ENCODE measurements at regions not wholly inside any gene's neighbourhood (a gene's known extent, or its start where the extent isn't known, plus 50 kb on each side); places are given as distances from the start of the nearest gene placed in this dataset.
"Not testable (repeated sequence)": the region's sequence is repeated elsewhere in the genome, so short reads cannot be mapped to it uniquely, and the experiment has no call there.

DNA sequence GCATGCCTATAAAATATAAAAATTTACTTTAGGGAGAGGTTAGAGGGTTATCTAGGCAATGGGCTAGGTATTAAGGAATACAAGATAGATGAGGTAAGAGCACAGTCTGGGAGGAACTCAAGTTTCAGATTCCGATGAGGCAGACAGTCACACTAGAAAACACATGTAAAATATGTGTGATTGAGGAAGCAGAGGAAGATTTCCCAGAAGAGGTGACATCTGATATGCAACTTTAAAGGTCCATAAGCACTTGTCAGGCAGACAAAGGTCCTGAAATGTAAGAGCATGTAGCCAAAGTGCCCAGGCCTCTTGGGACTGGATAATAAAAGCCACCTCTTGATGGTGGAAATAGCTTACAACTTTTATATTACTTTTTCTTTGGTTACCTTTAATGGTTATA, 81.1 kb upstream of the AADAT start:
- Histone ChIP-seq H3K4me3 (replicated peaks; ENCODE audit: insufficient read depth, low read length) (no peak overlapping the region), H3K27me3 (ENCODE audit: insufficient read depth, poor library complexity, severe bottlenecking) (no peaks in the 10 kb centered on the region), H3K27ac (replicated peaks) (no peak overlapping the region)
- DNase-seq (ENCODE audit: low read depth in 1 of 2, low spot score in 1 of 2): no peak
- TF ChIP-seq GABPA (IDR thresholded peaks at IDR 0.05; ENCODE audit: low read depth) (no peak), POLR2AphosphoS5 (IDR thresholded peaks at IDR 0.05; ENCODE audit: low read depth) (no peak), SPI1 (IDR thresholded peaks at IDR 0.05; ENCODE audit: borderline replicate concordance, low read depth) (no peak)
- TF ChIP-seq, protein P1, sequence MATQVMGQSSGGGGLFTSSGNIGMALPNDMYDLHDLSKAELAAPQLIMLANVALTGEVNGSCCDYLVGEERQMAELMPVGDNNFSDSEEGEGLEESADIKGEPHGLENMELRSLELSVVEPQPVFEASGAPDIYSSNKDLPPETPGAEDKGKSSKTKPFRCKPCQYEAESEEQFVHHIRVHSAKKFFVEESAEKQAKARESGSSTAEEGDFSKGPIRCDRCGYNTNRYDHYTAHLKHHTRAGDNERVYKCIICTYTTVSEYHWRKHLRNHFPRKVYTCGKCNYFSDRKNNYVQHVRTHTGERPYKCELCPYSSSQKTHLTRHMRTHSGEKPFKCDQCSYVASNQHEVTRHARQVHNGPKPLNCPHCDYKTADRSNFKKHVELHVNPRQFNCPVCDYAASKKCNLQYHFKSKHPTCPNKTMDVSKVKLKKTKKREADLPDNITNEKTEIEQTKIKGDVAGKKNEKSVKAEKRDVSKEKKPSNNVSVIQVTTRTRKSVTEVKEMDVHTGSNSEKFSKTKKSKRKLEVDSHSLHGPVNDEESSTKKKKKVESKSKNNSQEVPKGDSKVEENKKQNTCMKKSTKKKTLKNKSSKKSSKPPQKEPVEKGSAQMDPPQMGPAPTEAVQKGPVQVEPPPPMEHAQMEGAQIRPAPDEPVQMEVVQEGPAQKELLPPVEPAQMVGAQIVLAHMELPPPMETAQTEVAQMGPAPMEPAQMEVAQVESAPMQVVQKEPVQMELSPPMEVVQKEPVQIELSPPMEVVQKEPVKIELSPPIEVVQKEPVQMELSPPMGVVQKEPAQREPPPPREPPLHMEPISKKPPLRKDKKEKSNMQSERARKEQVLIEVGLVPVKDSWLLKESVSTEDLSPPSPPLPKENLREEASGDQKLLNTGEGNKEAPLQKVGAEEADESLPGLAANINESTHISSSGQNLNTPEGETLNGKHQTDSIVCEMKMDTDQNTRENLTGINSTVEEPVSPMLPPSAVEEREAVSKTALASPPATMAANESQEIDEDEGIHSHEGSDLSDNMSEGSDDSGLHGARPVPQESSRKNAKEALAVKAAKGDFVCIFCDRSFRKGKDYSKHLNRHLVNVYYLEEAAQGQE (IDR thresholded peaks at IDR 0.05; ENCODE audit: insufficient replicate concordance, low read depth): no peak
- TF ChIP-seq, protein P2, sequence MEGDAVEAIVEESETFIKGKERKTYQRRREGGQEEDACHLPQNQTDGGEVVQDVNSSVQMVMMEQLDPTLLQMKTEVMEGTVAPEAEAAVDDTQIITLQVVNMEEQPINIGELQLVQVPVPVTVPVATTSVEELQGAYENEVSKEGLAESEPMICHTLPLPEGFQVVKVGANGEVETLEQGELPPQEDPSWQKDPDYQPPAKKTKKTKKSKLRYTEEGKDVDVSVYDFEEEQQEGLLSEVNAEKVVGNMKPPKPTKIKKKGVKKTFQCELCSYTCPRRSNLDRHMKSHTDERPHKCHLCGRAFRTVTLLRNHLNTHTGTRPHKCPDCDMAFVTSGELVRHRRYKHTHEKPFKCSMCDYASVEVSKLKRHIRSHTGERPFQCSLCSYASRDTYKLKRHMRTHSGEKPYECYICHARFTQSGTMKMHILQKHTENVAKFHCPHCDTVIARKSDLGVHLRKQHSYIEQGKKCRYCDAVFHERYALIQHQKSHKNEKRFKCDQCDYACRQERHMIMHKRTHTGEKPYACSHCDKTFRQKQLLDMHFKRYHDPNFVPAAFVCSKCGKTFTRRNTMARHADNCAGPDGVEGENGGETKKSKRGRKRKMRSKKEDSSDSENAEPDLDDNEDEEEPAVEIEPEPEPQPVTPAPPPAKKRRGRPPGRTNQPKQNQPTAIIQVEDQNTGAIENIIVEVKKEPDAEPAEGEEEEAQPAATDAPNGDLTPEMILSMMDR (IDR thresholded peaks at IDR 0.05; ENCODE audit: insufficient read depth, low read length): no peak

DNA sequence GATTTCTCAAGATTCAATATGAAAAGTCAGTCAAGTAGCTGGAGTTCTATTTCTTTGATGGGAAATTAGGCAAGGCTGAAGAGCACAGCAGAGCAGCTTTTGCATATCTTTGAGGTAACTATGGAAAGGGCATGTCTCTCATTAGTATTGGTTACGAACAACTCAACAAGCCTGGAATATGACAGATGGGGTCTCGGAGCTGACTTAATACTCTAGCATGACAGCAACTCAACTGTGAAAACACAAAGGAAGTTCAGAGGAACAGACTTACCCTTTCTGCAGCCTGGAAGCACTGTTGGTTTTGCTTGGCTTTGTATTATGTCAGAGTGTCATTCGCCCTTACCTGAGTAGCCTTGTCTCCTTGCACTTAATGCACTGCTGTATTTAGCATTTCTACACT, 79.9 kb upstream of the AADAT start:
- DNase-seq (ENCODE audit: low read depth in 1 of 2, low spot score in 1 of 2): no peak
- TF ChIP-seq SPI1 (IDR thresholded peaks at IDR 0.05; ENCODE audit: borderline replicate concordance, low read depth) (no peak), POLR2AphosphoS5 (IDR thresholded peaks at IDR 0.05; ENCODE audit: low read depth) (no peak), GABPA (IDR thresholded peaks at IDR 0.05; ENCODE audit: low read depth) (no peak)
- TF ChIP-seq, protein P1 (IDR thresholded peaks at IDR 0.05; ENCODE audit: insufficient replicate concordance, low read depth): no peak
- TF ChIP-seq, protein P2 (IDR thresholded peaks at IDR 0.05; ENCODE audit: insufficient read depth, low read length): no peak
- Histone ChIP-seq H3K27me3 (ENCODE audit: insufficient read depth, poor library complexity, severe bottlenecking) (no peaks in the 10 kb centered on the region), H3K4me3 (replicated peaks; ENCODE audit: insufficient read depth, low read length) (no peak overlapping the region), H3K27ac (replicated peaks) (no peak overlapping the region)

DNA sequence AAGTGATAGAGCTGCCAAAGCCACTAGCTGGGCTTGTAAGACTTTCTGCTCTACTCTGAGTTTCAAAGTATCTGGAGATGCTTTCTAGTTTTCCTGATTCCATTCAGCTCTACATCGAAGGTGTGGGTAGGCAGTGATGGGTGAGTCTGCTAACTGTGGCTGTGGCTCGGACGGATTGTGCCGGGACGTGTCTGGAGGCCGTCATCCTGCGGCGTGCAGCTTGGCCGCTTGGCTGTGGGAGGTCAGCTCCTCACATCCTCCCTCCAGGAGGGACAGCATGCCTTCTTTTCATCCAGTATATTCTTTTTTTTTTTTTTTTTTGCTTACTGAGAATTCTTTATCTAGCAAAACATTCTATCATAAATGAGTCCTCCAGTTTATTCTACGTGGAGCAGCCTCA, 77.9 kb upstream of the AADAT start:
- TF ChIP-seq SPI1 (IDR thresholded peaks at IDR 0.05; ENCODE audit: borderline replicate concordance, low read depth) (no peak), POLR2AphosphoS5 (IDR thresholded peaks at IDR 0.05; ENCODE audit: low read depth) (no peak), GABPA (IDR thresholded peaks at IDR 0.05; ENCODE audit: low read depth) (no peak)
- TF ChIP-seq, protein P2 (IDR thresholded peaks at IDR 0.05; ENCODE audit: insufficient read depth, low read length): no peak
- TF ChIP-seq, protein P1 (IDR thresholded peaks at IDR 0.05; ENCODE audit: insufficient replicate concordance, low read depth): no peak
- Histone ChIP-seq H3K4me3 (replicated peaks; ENCODE audit: insufficient read depth, low read length) (no peak overlapping the region), H3K27ac (replicated peaks) (no peak overlapping the region), H3K27me3 (ENCODE audit: insufficient read depth, poor library complexity, severe bottlenecking) (no peaks in the 10 kb centered on the region)
- no peak for DNase-seq (ENCODE audit: low read depth in 1 of 2, low spot score in 1 of 2)

DNA sequence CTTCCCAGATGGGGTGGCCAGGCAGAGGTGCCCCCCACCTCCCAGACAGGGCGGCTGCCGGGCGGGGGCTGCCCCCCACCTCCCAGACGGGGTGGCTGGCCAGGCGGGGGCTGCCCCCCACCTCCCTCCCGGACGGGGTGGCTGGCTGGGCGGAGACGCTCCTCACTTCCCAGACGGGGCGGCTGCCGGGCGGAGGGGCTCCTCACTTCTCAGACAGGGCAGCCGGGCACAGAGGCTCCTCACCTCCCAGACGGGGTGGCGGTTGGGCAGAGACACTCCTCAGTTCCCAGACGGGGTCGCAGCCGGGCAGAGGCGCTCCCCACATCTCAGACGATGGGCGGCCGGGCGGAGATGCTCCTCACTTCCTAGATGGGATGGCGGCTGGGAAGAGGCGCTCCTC, 76.4 kb upstream of the AADAT start:
- not testable (repeated sequence) for H3K4me3 ChIP-seq (replicated peaks; ENCODE audit: insufficient read depth, low read length); DNase-seq (ENCODE audit: low read depth in 1 of 2, low spot score in 1 of 2); H3K27ac ChIP-seq (replicated peaks); H3K27me3 ChIP-seq (ENCODE audit: insufficient read depth, poor library complexity, severe bottlenecking)

Measured in HL-60 (cell line).